ENCODE measurements at regions not wholly inside any gene's neighbourhood (a gene's known extent, or its start where the extent isn't known, plus 50 kb on each side); places are given as distances from the start of the nearest gene placed in this dataset.

GRCh38 chr20:12241065-12241464, 323.4 kb downstream of the BTBD3 start:
- no peak for TF ChIP-seq CTCF (optimal IDR thresholded peaks at IDR 0.05 in 1 of 3, IDR thresholded peaks at IDR 0.05 in 1 of 3, conservative IDR thresholded peaks at IDR 0.05 in 1 of 3; ENCODE audit: extremely low read depth in 1 of 3, insufficient read depth in 2 of 3, low read length in 3 of 3)
- TF ChIP-seq EZH2 (IDR thresholded peaks at IDR 0.05; ENCODE audit: low read length), result no peak
